ENCODE measurements at regions not wholly inside any gene's neighbourhood (a gene's known extent, or its start where the extent isn't known, plus 50 kb on each side); places are given as distances from the start of the nearest gene placed in this dataset.
"Not testable (repeated sequence)": the region's sequence is repeated elsewhere in the genome, so short reads cannot be mapped to it uniquely, and the experiment has no call there.

GRCh38 chr11:93039531-93040240 lies 70.2 kb downstream of the MTNR1B start:
- intact Hi-C loops (cut with DNase I; ENCODE audit: low total_unique reads) = no loop called here
- TF ChIP-seq CTCF (IDR thresholded peaks at IDR 0.05) = no peak
- Histone ChIP-seq H3K27ac (no peak overlapping the region), H3K36me3 (no peaks in the 10 kb centered on the region), H3K4me3 (no peak overlapping the region), H3K4me1 (no peaks in the 10 kb centered on the region), H3K27me3 (no peaks in the 10 kb centered on the region), H3K9me3 (peaks cover 0 to 4% (median 0%) of the 10 kb centered on the region in 3 donors)
- no peak for DNase-seq

GRCh38 chr11:93041682-93042081 lies 72.2 kb downstream of the MTNR1B start:
- Histone ChIP-seq H3K4me3 (no peak overlapping the region), H3K36me3 (no peaks in the 10 kb centered on the region), H3K27ac (no peak overlapping the region), H3K27me3 (no peaks in the 10 kb centered on the region), H3K9me3 (peaks cover 0 to 4% (median 0%) of the 10 kb centered on the region in 3 donors), H3K4me1 (no peaks in the 10 kb centered on the region)
- DNase-seq = no peak
- no peak for TF ChIP-seq CTCF (IDR thresholded peaks at IDR 0.05)
- intact Hi-C loops (cut with DNase I; ENCODE audit: low total_unique reads) = no loop called here

- DNase-seq; intact Hi-C loops (cut with DNase I; ENCODE audit: low total_unique reads); H3K9me3 ChIP-seq; H3K4me3 ChIP-seq; H3K27ac ChIP-seq; H3K4me1 ChIP-seq; H3K36me3 ChIP-seq; H3K27me3 ChIP-seq: not testable (repeated sequence)
Observed at GRCh38 chr11:93043186-93043585, 73.7 kb downstream of the MTNR1B start.

- Histone ChIP-seq H3K36me3 (no peaks in the 10 kb centered on the region), H3K4me1 (no peaks in the 10 kb centered on the region), H3K27ac (no peak overlapping the region), H3K4me3 (no peak overlapping the region), H3K9me3 (no peaks in the 10 kb centered on the region), H3K27me3 (no peaks in the 10 kb centered on the region)
- TF ChIP-seq CTCF (IDR thresholded peaks at IDR 0.05) = no peak
- DNase-seq = no peak
- intact Hi-C loops (cut with DNase I; ENCODE audit: low total_unique reads) = no loop called here
Observed at GRCh38 chr11:93049740-93050139, 80.3 kb downstream of the MTNR1B start.

GRCh38 chr11:93051186-93051585 lies 81.7 kb downstream of the MTNR1B start:
- intact Hi-C loops (cut with DNase I; ENCODE audit: low total_unique reads) = no loop called here
- Histone ChIP-seq H3K4me3 (no peak overlapping the region), H3K27me3 (no peaks in the 10 kb centered on the region), H3K9me3 (no peaks in the 10 kb centered on the region), H3K27ac (no peak overlapping the region), H3K4me1 (no peaks in the 10 kb centered on the region), H3K36me3 (no peaks in the 10 kb centered on the region)
- TF ChIP-seq CTCF (IDR thresholded peaks at IDR 0.05) = no peak
- no peak for DNase-seq

GRCh38 chr11:93053864-93054263 lies 84.4 kb downstream of the MTNR1B start:
- Histone ChIP-seq H3K4me1 (no peaks in the 10 kb centered on the region), H3K4me3 (no peak overlapping the region), H3K27me3 (no peaks in the 10 kb centered on the region), H3K27ac (no peak overlapping the region), H3K9me3 (no peaks in the 10 kb centered on the region), H3K36me3 (no peaks in the 10 kb centered on the region)
- DNase-seq = no peak
- intact Hi-C loops (cut with DNase I; ENCODE audit: low total_unique reads) = no loop called here
- TF ChIP-seq CTCF (IDR thresholded peaks at IDR 0.05) = no peak
